OCI-LY7 (cell line): ENCODE measurements at regions not wholly inside any gene's neighbourhood (a gene's known extent, or its start where the extent isn't known, plus 50 kb on each side); places are given as distances from the start of the nearest gene placed in this dataset.

Experiments used
- BruUV-seq: library from RNA; stranded (reverse); fragments of 400-500 nt; replicated peaks from 2 replicates; lab custom pipeline; 2021; lab: Mats Ljungman, UMichigan
- CTCF ChIA-PET: fragments of 300-600 bp; sonication (Branson Sonifier 250); formaldehyde crosslinking; loops from one replicate; lab custom pipeline; 2022; ENCODE audit warnings: antibody characterized with exemption; ENCODE audit not compliant: unreplicated experiment; lab: Charles Lee
- POLR2A ChIA-PET: fragments of 300-600 bp; sonication (Branson Sonifier 250); formaldehyde crosslinking; loops from one replicate; lab custom pipeline; 2022; ENCODE audit warnings: antibody characterized with exemption; lab: Charles Lee
- DNase-seq: peaks from one replicate; pipeline ENCODE4 v3.0.0-alpha.2; 2015; ENCODE audit warnings: low spot score
- H2AFZ ChIP-seq: fragments of 200-600 bp; sonication (generic), shearing (Covaris generic); 2 replicates; pipeline ENCODE4 v1.6.1; 2014; ENCODE audit warnings: mild to moderate bottlenecking, antibody characterized with exemption, low read length, moderate library complexity
- H3K27ac ChIP-seq: fragments of 200-600 bp; sonication (generic); 2 replicates; pipeline ENCODE4 v1.5.1; 2014; ENCODE audit warnings: mixed run types, low read depth, mild to moderate bottlenecking, moderate library complexity, low read length, inconsistent platforms; ENCODE audit not compliant: poor library complexity, severe bottlenecking
- H3K36me3 ChIP-seq: fragments of 200-600 bp; sonication (generic); 2 replicates; pipeline ENCODE4 v1.6.1; 2014; ENCODE audit warnings: mild to moderate bottlenecking, antibody characterized with exemption, low read length, moderate library complexity, mixed read lengths; ENCODE audit not compliant: insufficient read depth
- H3K4me1 ChIP-seq: fragments of 200-600 bp; sonication (generic); 2 replicates; pipeline ENCODE4 v1.5.1; 2014; ENCODE audit warnings: mild to moderate bottlenecking, low read length; ENCODE audit not compliant: insufficient read depth, poor library complexity, severe bottlenecking
- H3K4me2 ChIP-seq: fragments of 200-600 bp; sonication (generic); 2 replicates; pipeline ENCODE4 v1.6.1; 2014; ENCODE audit warnings: mild to moderate bottlenecking, low read length
- H3K4me3 ChIP-seq: fragments of 200-600 bp; sonication (generic); 2 replicates; pipeline ENCODE4 v1.5.1; 2014; ENCODE audit warnings: mild to moderate bottlenecking, low read depth, low read length; ENCODE audit not compliant: poor library complexity, severe bottlenecking
- H3K79me2 ChIP-seq: fragments of 200-600 bp; sonication (generic); 2 replicates; pipeline ENCODE4 v1.6.1; 2016; ENCODE audit warnings: low read depth, mild to moderate bottlenecking, low read length, moderate library complexity, mixed read lengths; ENCODE audit not compliant: insufficient read depth
- H3K9me2 ChIP-seq: fragments of 200-600 bp; sonication (generic); 2 replicates; pipeline ENCODE4 v1.6.1; 2016; ENCODE audit warnings: mild to moderate bottlenecking, low read length, mixed read lengths; ENCODE audit not compliant: insufficient read depth
- H3K9me3 ChIP-seq: fragments of 200-600 bp; sonication (generic); 2 replicates; pipeline ENCODE4 v1.6.1; 2014; ENCODE audit warnings: mild to moderate bottlenecking, mixed run types, low read length, mixed read lengths
- H4K20me1 ChIP-seq: fragments of 200-600 bp; sonication (generic); 2 replicates; pipeline ENCODE4 v1.6.1; 2014; ENCODE audit warnings: mild to moderate bottlenecking, antibody characterized with exemption, low read length, moderate library complexity, mixed read lengths; ENCODE audit not compliant: insufficient read depth
- EZH2phosphoT487 ChIP-seq: fragments of 200-600 bp; sonication (generic); IDR thresholded peaks from 2 replicates; pipeline ENCODE4 v1.6.1; 2018; ENCODE audit warnings: low read depth, borderline replicate concordance, mild to moderate bottlenecking, mixed run types, antibody characterized with exemption, low read length, moderate library complexity, mixed read lengths
- intact Hi-C: fragments of 100-400 bp; cut with micrococcal nuclease; formaldehyde crosslinking; loops from one replicate; pipeline ENCODE4 v1.10.0; 2022; ENCODE audit not compliant: unreplicated experiment
- TF ChIP-seq, protein P1 (sequence below): fragments of 200-600 bp; sonication (generic); conservative IDR thresholded peaks from 2 replicates; pipeline ENCODE4 v1.5.1; 2014; ENCODE audit warnings: mild to moderate bottlenecking, antibody characterized with exemption, low read length, moderate library complexity, mixed read lengths

- no TSS peak for BruUV-seq
- Histone ChIP-seq H2AFZ (no peak overlapping the region), H3K79me2 (no peaks in the 10 kb centered on the region), H3K27ac (no peak overlapping the region), H3K9me2 (no peaks in the 10 kb centered on the region), H3K36me3 (no peaks in the 10 kb centered on the region), H4K20me1 (no peaks in the 10 kb centered on the region), H3K9me3 (no peaks in the 10 kb centered on the region), H3K4me2 (no peak overlapping the region), H3K4me1 (no peaks in the 10 kb centered on the region), H3K4me3 (no peak overlapping the region)
- POLR2A ChIA-PET, result no interaction called here
- CTCF ChIA-PET, result no interaction called here
- intact Hi-C loops, result no loop called here
- DNase-seq, result no peak
- TF ChIP-seq, protein P1, sequence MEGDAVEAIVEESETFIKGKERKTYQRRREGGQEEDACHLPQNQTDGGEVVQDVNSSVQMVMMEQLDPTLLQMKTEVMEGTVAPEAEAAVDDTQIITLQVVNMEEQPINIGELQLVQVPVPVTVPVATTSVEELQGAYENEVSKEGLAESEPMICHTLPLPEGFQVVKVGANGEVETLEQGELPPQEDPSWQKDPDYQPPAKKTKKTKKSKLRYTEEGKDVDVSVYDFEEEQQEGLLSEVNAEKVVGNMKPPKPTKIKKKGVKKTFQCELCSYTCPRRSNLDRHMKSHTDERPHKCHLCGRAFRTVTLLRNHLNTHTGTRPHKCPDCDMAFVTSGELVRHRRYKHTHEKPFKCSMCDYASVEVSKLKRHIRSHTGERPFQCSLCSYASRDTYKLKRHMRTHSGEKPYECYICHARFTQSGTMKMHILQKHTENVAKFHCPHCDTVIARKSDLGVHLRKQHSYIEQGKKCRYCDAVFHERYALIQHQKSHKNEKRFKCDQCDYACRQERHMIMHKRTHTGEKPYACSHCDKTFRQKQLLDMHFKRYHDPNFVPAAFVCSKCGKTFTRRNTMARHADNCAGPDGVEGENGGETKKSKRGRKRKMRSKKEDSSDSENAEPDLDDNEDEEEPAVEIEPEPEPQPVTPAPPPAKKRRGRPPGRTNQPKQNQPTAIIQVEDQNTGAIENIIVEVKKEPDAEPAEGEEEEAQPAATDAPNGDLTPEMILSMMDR, result no peak
- no peak for TF ChIP-seq EZH2phosphoT487
Observed at GRCh38 chr2:129160879-129161278, 818.6 kb upstream of the RAB6C start.

DNA sequence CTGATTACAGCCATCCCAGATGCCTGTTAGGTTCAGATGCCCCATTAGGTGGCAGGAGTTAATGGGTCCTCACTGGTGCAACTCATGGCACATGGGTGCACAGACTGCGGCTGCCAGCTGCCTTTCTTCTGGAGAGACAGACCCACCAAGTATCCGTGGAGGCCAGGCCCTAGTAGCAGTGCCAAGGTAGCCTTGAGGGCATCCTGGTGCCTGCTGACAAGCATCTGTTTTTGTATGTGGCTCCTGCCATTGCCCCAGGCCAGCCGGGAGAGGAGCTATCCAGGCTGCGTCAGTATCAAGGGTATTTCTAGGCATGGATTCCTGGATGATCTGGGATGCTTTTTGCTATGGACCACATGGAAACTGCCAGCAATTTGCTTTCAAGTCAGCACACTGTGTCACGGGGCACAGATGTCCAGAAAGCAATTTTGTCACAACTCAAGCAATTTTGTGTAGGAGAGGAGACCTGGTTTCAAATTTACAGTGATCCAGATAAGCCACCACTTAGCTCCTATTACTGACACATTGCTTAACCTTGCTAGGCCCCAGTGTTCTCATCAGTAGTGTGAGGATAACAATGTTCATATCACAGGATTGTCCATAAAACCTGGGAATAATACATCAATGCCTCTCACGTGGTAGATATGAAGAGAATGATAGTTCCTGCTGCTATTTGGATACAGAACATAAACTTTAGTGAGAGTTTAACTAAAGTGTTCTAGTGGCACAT lies 815.1 kb upstream of the RAB6C start:
- Histone ChIP-seq H3K4me1 (no peaks in the 10 kb centered on the region), H3K4me3 (no peak overlapping the region), H4K20me1 (no peaks in the 10 kb centered on the region), H3K9me2 (no peaks in the 10 kb centered on the region), H3K36me3 (no peaks in the 10 kb centered on the region), H2AFZ (no peak overlapping the region), H3K9me3 (no peaks in the 10 kb centered on the region), H3K27ac (no peak overlapping the region), H3K79me2 (no peaks in the 10 kb centered on the region), H3K4me2 (no peak overlapping the region)
- no peak for DNase-seq
- TF ChIP-seq EZH2phosphoT487, result no peak
- TF ChIP-seq, protein P1, result no peak
- CTCF ChIA-PET, result no interaction called here
- intact Hi-C loops, result no loop called here
- POLR2A ChIA-PET, result interaction anchor here (0.7 kb wide), 1 partner anchor 1904 kb away, joined by 3 read pairs; no protein-coding TSS in a partner anchor
- no TSS peak for BruUV-seq

GRCh38 chr2:129165006-129165405 lies 814.5 kb upstream of the RAB6C start:
- no peak overlapping the region for H3K4me2 ChIP-seq
- ChIA-PET POLR2A (no interaction called here), CTCF (no interaction called here)
- no peaks in the 10 kb centered on the region for H3K9me2 ChIP-seq
- no peak overlapping the region for H3K4me3 ChIP-seq
- H2AFZ ChIP-seq, result no peak overlapping the region
- no TSS peak for BruUV-seq
- H4K20me1 ChIP-seq, result no peaks in the 10 kb centered on the region
- no peaks in the 10 kb centered on the region for H3K4me1 ChIP-seq
- H3K9me3 ChIP-seq, result no peaks in the 10 kb centered on the region
- H3K36me3 ChIP-seq, result no peaks in the 10 kb centered on the region
- DNase-seq, result no peak
- no peaks in the 10 kb centered on the region for H3K79me2 ChIP-seq
- intact Hi-C loops, result no loop called here
- H3K27ac ChIP-seq, result no peak overlapping the region
- TF ChIP-seq, protein P1, result no peak
- TF ChIP-seq EZH2phosphoT487, result no peak
